Left lung (tissue), 4 donors: ENCODE measurements at regions not wholly inside any gene's neighbourhood (a gene's known extent, or its start where the extent isn't known, plus 50 kb on each side); places are given as distances from the start of the nearest gene placed in this dataset.

Experiments used
- ATAC-seq: fragments of 200-7000 bp; cut with Tn5 transposase; one replicate; pipeline ENCODE4 v1.9.1; 2020; ENCODE audit warnings: moderate library complexity
- DNase-seq, 4 donors: peaks; one replicate each; pipeline ENCODE4 v3.0.0-alpha.2; 2013 to 2020
- H3K27ac ChIP-seq, 2 donors: fragments of 200-600 bp; sonication (generic) in 1 of 2; one replicate each; pipeline versions ENCODE4 v1.5.0 to v1.8.0; 2020 to 2021
- H3K27me3 ChIP-seq, 2 donors: fragments of 200-600 bp; sonication (generic) in 1 of 2; one replicate each; pipeline versions ENCODE4 v1.5.0 to v1.8.0; 2020 to 2021
- H3K36me3 ChIP-seq, 2 donors: fragments of 200-600 bp; sonication (generic) in 1 of 2; one replicate each; pipeline versions ENCODE4 v1.5.0 to v1.8.0; 2020 to 2021
- H3K4me1 ChIP-seq, 2 donors: fragments of 200-600 bp; one replicate each; pipeline ENCODE4 v1.8.0; 2021
- H3K4me3 ChIP-seq, 2 donors: fragments of 200-600 bp; sonication (generic) in 1 of 2; one replicate each; pipeline versions ENCODE4 v1.5.0 to v1.8.0; 2020 to 2021; ENCODE audit warnings: mild to moderate bottlenecking in 1 of 2
- H3K9me3 ChIP-seq, 2 donors: fragments of 200-600 bp; sonication (generic) in 1 of 2; one replicate each; pipeline versions ENCODE4 v1.5.0 to v1.8.0; 2020 to 2021
- CTCF ChIP-seq, 2 donors: fragments of 200-600 bp; sonication (generic) in 1 of 2; IDR thresholded peaks; one replicate each; pipeline versions ENCODE4 v1.5.0 to v1.8.0; 2021; ENCODE audit warnings: antibody characterized with exemption in 2 of 2
- intact Hi-C, 2 donors: fragments of 100-400 bp; cut with DNase I; formaldehyde crosslinking; loops; one replicate each; pipeline versions ENCODE4 v1.11.2 to v1.14.2; 2022
- donor health status: DM: no; HTN: yes; CAD: no.
- donor health status: DM: no; HTN: no; CAD: no.

- DNase-seq (no peak), ATAC-seq (no peak)
- TF ChIP-seq CTCF (IDR thresholded peaks at IDR 0.05), result no peak
- peaks cover 0 to 14% of the 10 kb centered on the region in 2 donors for H3K9me3 ChIP-seq
- no peak overlapping the region for H3K27ac ChIP-seq
- intact Hi-C loops, result no loop called here
- no peaks in the 10 kb centered on the region for H3K4me1 ChIP-seq
- no peak overlapping the region for H3K4me3 ChIP-seq
- H3K36me3 ChIP-seq, result no peaks in the 10 kb centered on the region
- H3K27me3 ChIP-seq, result no peaks in the 10 kb centered on the region
These were observed 163.7 kb downstream of the MAFB start for GRCh38 chr20:40525351-40525750.

DNA sequence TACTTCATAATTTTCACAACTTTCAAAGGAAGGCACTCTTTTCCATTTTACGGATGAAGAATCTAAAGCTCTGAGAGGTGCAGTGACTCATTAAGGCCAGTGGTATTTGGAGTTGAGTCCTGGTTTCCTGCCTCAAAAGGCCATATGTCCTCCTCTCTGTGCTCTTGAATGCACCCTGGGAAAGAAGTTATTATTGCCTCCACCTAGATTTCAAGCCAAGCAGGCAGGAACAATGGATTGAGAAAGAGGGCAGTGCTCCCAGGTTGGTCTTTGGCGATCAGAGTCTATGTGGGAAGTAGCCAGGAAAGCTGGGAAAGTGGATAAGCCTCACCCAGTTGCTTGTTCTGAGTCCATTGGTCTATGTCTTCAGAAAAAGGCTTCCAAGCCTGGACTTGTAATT, 165.0 kb downstream of the MAFB start:
- Histone ChIP-seq H3K4me3 (no peak overlapping the region), H3K36me3 (no peaks in the 10 kb centered on the region), H3K4me1 (no peaks in the 10 kb centered on the region), H3K27ac (no peak overlapping the region), H3K9me3 (peaks cover 0 to 11% of the 10 kb centered on the region in 2 donors), H3K27me3 (no peaks in the 10 kb centered on the region)
- DNase-seq, result no peak
- intact Hi-C loops, result no loop called here
- TF ChIP-seq CTCF (IDR thresholded peaks at IDR 0.05), result no peak
- ATAC-seq, result no peak

- Histone ChIP-seq H3K9me3 (peaks cover 0 to 11% of the 10 kb centered on the region in 2 donors), H3K4me1 (no peaks in the 10 kb centered on the region), H3K27ac (no peak overlapping the region), H3K36me3 (no peaks in the 10 kb centered on the region), H3K27me3 (no peaks in the 10 kb centered on the region), H3K4me3 (no peak overlapping the region)
- intact Hi-C loops, result no loop called here
- ATAC-seq (no peak), DNase-seq (no peak)
- no peak for TF ChIP-seq CTCF (IDR thresholded peaks at IDR 0.05)
These were observed 166.6 kb downstream of the MAFB start for GRCh38 chr20:40522405-40522804.

GRCh38 chr20:40521962-40522361, 167.1 kb downstream of the MAFB start:
- no peak for TF ChIP-seq CTCF (IDR thresholded peaks at IDR 0.05)
- ATAC-seq (peak; percentile 82), DNase-seq (no peak)
- Histone ChIP-seq H3K27ac (no peak overlapping the region), H3K36me3 (no peaks in the 10 kb centered on the region), H3K9me3 (peaks cover 0 to 11% of the 10 kb centered on the region in 2 donors), H3K4me3 (no peak overlapping the region), H3K27me3 (no peaks in the 10 kb centered on the region), H3K4me1 (no peaks in the 10 kb centered on the region)
- intact Hi-C loops, result no loop called here

GRCh38 chr20:40519918-40520317, 169.1 kb downstream of the MAFB start:
- no peak for DNase-seq
- Histone ChIP-seq H3K36me3 (no peaks in the 10 kb centered on the region), H3K4me1 (no peaks in the 10 kb centered on the region), H3K4me3 (no peak overlapping the region), H3K27ac (no peak overlapping the region), H3K27me3 (no peaks in the 10 kb centered on the region), H3K9me3 (peaks cover 0 to 11% of the 10 kb centered on the region in 2 donors)
- TF ChIP-seq CTCF (IDR thresholded peaks at IDR 0.05), result no peak
- ATAC-seq, result peak; percentile 37
- intact Hi-C loops, result no loop called here
